B cell (primary cell): ENCODE measurements at regions not wholly inside any gene's neighbourhood (a gene's known extent, or its start where the extent isn't known, plus 50 kb on each side); places are given as distances from the start of the nearest gene placed in this dataset.

Experiments used
- ATAC-seq: fragments of 200-7000 bp; cut with Tn5 transposase; one replicate; pipeline ENCODE4 v1.10.0; 2021; ENCODE audit warnings: low read depth, mild to moderate bottlenecking, moderate number of reproducible peaks, moderate library complexity
- CTCF ChIA-PET: fragments of 350-600 bp; sonication (Branson Sonifier 250); formaldehyde crosslinking; loops from one replicate; lab custom pipeline; 2021; ENCODE audit warnings: antibody characterized with exemption, inconsistent platforms; lab: Charles Lee
- POLR2A ChIA-PET: fragments of 350-600 bp; sonication (Branson Sonifier 250); formaldehyde crosslinking; loops from one replicate; lab custom pipeline; 2021; ENCODE audit warnings: antibody characterized with exemption; lab: Charles Lee
- DNase-seq: peaks from one replicate; pipeline ENCODE4 v3.0.0; 2013
- H2AFZ ChIP-seq: 2 replicates; pipeline ENCODE4 v1.6.1; 2012; ENCODE audit warnings: mild to moderate bottlenecking, low read depth, low read length; ENCODE audit not compliant: insufficient read depth, poor library complexity, severe bottlenecking
- H3K27ac ChIP-seq, 2 donors: 1 replicate in 1 of 2; 2 replicates in 1 of 2; pipeline ENCODE4 v1.5.1; 2012 to 2013; ENCODE audit warnings: low read length in 2 of 2, mild to moderate bottlenecking in 2 of 2, moderate library complexity in 1 of 2
- H3K27me3 ChIP-seq, 4 experiments: fragments of 200-600 bp in 1 of 4; sonication (generic) in 1 of 4; replicated peaks in 1 of 4; 1 replicate in 2 of 4; 2 replicates in 2 of 4; pipeline versions ENCODE4 v1.6.1 to v1.7.0; 2013 to 2016; ENCODE audit warnings: low read length in 3 of 4, mild to moderate bottlenecking in 2 of 4, mixed read lengths in 1 of 4, moderate library complexity in 1 of 4; ENCODE audit not compliant: insufficient read depth in 4 of 4, control insufficient read depth in 3 of 4; ENCODE audit errors: control extremely low read depth in 1 of 4
- H3K36me3 ChIP-seq, 2 experiments: replicated peaks in 1 of 2; 1 replicate in 1 of 2; 2 replicates in 1 of 2; pipeline versions ENCODE4 v1.6.1 to v1.7.1; 2013; ENCODE audit warnings: low read length in 1 of 2; ENCODE audit not compliant: insufficient read depth in 2 of 2, control insufficient read depth in 1 of 2; ENCODE audit errors: control extremely low read depth in 1 of 2, extremely low read depth in 1 of 2
- H3K4me1 ChIP-seq, 2 donors: fragments of 200-600 bp in 1 of 2; sonication (generic) in 1 of 2; 1 replicate in 1 of 2; 2 replicates in 1 of 2; pipeline versions ENCODE4 v1.5.1 to v1.6.1; 2013 to 2017; ENCODE audit warnings: low read length in 2 of 2; ENCODE audit not compliant: control insufficient read depth in 2 of 2, insufficient read depth in 2 of 2
- H3K4me2 ChIP-seq: replicated peaks from 2 replicates; pipeline ENCODE3; 2012; ENCODE audit warnings: mild to moderate bottlenecking, low read depth, low read length; ENCODE audit not compliant: poor library complexity, severe bottlenecking
- H3K4me3 ChIP-seq, 5 experiments: fragments of 200-600 bp in 1 of 5; sonication (generic) in 1 of 5; 1 replicate in 3 of 5; 2 replicates in 2 of 5; pipeline versions ENCODE4 v1.5.1 to v1.7.0; 2011 to 2016; ENCODE audit warnings: low read length in 4 of 5, mild to moderate bottlenecking in 4 of 5, low read depth in 2 of 5, control low read depth in 1 of 5, moderate library complexity in 1 of 5; ENCODE audit not compliant: insufficient read depth in 1 of 5; ENCODE audit errors: control extremely low read depth in 1 of 5, extremely low read depth in 1 of 5
- H3K79me2 ChIP-seq: fragments of 200-600 bp; sonication (generic); one replicate; pipeline ENCODE4 v1.6.0; 2016; ENCODE audit warnings: low read length; ENCODE audit not compliant: control insufficient read depth, insufficient read depth
- H3K9ac ChIP-seq: fragments of 200-600 bp; sonication (generic); 2 replicates; pipeline ENCODE4 v1.6.1; 2017; ENCODE audit warnings: mild to moderate bottlenecking, low read length, moderate library complexity
- H3K9me3 ChIP-seq, 3 donors: one replicate each; pipeline versions ENCODE4 v1.6.1 to v1.7.1; 2013; ENCODE audit warnings: low read length in 2 of 3; ENCODE audit not compliant: control insufficient read depth in 2 of 3, insufficient read depth in 1 of 3; ENCODE audit errors: control extremely low read depth in 1 of 3
- H4K20me1 ChIP-seq: 2 replicates; pipeline ENCODE4 v1.6.0; 2012; ENCODE audit warnings: mild to moderate bottlenecking, low read length; ENCODE audit not compliant: insufficient read depth, control insufficient read depth, poor library complexity, severe bottlenecking
- H3K27ac Mint-ChIP-seq: one replicate; pipeline ENCODE4 v1.8.0; 2021; ENCODE audit warnings: mixed read lengths
- H3K27me3 Mint-ChIP-seq: one replicate; pipeline ENCODE4 v1.8.0; 2021; ENCODE audit warnings: mixed read lengths
- H3K4me1 Mint-ChIP-seq: one replicate; pipeline ENCODE4 v1.8.0; 2021; ENCODE audit warnings: mixed read lengths
- H3K4me3 Mint-ChIP-seq: one replicate; pipeline ENCODE4 v1.8.0; 2021; ENCODE audit warnings: mixed read lengths
- H3K9me3 Mint-ChIP-seq: one replicate; pipeline ENCODE4 v1.8.0; 2022; ENCODE audit warnings: mixed read lengths; ENCODE audit not compliant: insufficient read depth
- CTCF ChIP-seq: fragments of 200-600 bp; IDR thresholded peaks from one replicate; pipeline ENCODE4 v1.8.0; 2022; ENCODE audit warnings: antibody characterized with exemption, mild to moderate bottlenecking
- EZH2 ChIP-seq: IDR thresholded peaks from 2 replicates; pipeline ENCODE4 v1.6.1; 2012; ENCODE audit warnings: borderline replicate concordance, low read depth, mild to moderate bottlenecking, moderate library complexity, low read length; ENCODE audit not compliant: insufficient read depth, poor library complexity, severe bottlenecking
- WGBS: methylation state at CpG from one replicate; pipeline ENCODE4 v1.1.5; 2013; ENCODE audit warnings: missing lambda C conversion rate; ENCODE audit not compliant: insufficient coverage; 5-methylcytosine and 5-hydroxymethylcytosine counted together
- intact Hi-C: fragments of 100-400 bp; cut with micrococcal nuclease; formaldehyde crosslinking; loops from one replicate; pipeline ENCODE4 v1.10.0; 2022

- Histone ChIP-seq H3K27ac (no peak overlapping the region), H4K20me1 (no peaks in the 10 kb centered on the region), H3K9ac (no peak overlapping the region), H3K4me1 (no peaks in the 10 kb centered on the region), H3K79me2 (no peaks in the 10 kb centered on the region), H3K4me3 (no peak overlapping the region), H3K9me3 (peaks cover 0 to 4% (median 0%) of the 10 kb centered on the region in 3 donors), H2AFZ (no peak overlapping the region), H3K27me3 (no peaks in the 10 kb centered on the region), H3K36me3 (no peaks in the 10 kb centered on the region), H3K4me2 (no peak overlapping the region)
- Mint-ChIP-seq H3K4me3 (no peak overlapping the region), H3K4me1 (no peaks in the 10 kb centered on the region), H3K27ac (no peak overlapping the region), H3K27me3 (peaks cover 3% of the 10 kb centered on the region), H3K9me3 (no peaks in the 10 kb centered on the region)
- 80% methylated on average over 12 of the region's 13 CpGs for WGBS
- TF ChIP-seq CTCF (no peak), EZH2 (no peak)
- DNase-seq (no peak), ATAC-seq (no peak)
- intact Hi-C loops, result no loop called here
- POLR2A ChIA-PET, result no interaction called here
- CTCF ChIA-PET, result no interaction called here
Observed at GRCh38 chr16:86984991-86985647, 332.1 kb downstream of the C16orf95 start.

- intact Hi-C loops, result no loop called here
- Mint-ChIP-seq H3K4me3 (no peak overlapping the region), H3K4me1 (peaks cover 2% of the 10 kb centered on the region), H3K9me3 (no peaks in the 10 kb centered on the region), H3K27ac (no peak overlapping the region), H3K27me3 (peaks cover 7% of the 10 kb centered on the region)
- CTCF ChIA-PET, result no interaction called here
- Histone ChIP-seq H3K4me3 (no peak overlapping the region), H3K27ac (no peak overlapping the region), H3K4me2 (no peak overlapping the region), H3K27me3 (no peaks in the 10 kb centered on the region), H3K79me2 (no peaks in the 10 kb centered on the region), H3K9me3 (peaks cover 0 to 4% (median 0%) of the 10 kb centered on the region in 3 donors), H3K9ac (no peak overlapping the region), H2AFZ (no peak overlapping the region), H3K36me3 (no peaks in the 10 kb centered on the region), H4K20me1 (no peaks in the 10 kb centered on the region), H3K4me1 (no peaks in the 10 kb centered on the region)
- 95% methylated on average over 11 of the region's 12 CpGs for WGBS
- ATAC-seq (no peak), DNase-seq (no peak)
- TF ChIP-seq CTCF, result no peak
- no peak for TF ChIP-seq EZH2
- POLR2A ChIA-PET, result no interaction called here
Observed at GRCh38 chr16:86985648-86986015, 331.6 kb downstream of the C16orf95 start.
